GM18873 (cell line): ENCODE measurements at regions not wholly inside any gene's neighbourhood (a gene's known extent, or its start where the extent isn't known, plus 50 kb on each side); places are given as distances from the start of the nearest gene placed in this dataset.

Experiments used
- ATAC-seq: cut with Tn5 transposase; IDR thresholded peaks from one replicate; pipeline ENCODE4 v1.9.1; 2021; ENCODE audit warnings: mild to moderate bottlenecking, moderate library complexity, moderate number of reproducible peaks; ENCODE audit not compliant: unreplicated experiment, low FRiP score

DNA sequence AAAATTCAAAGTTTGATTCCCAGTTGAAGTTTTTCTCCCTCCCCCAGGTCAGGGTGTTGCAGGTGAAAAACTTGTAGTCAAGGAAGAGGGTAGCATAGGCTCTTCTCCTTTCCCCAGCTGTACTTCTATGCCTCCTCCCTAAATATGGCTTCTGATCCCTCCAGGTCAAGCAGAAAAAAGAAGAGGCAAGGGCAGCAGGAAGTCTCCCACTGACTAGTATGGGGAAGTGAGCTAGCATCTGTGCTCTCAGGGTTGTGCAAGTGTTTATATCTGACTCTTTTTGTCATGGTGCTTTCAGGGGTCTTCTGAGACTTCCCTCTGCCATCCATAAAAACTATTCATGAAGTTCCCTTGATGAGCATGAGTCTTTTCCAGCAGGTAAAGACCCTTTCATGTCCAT lies 76.0 kb downstream of the ATPSCKMT start:
- no peak for ATAC-seq

- ATAC-seq = no peak
Measured at GRCh38 chr5:10172247-10172646, 77.4 kb downstream of the ATPSCKMT start.

DNA sequence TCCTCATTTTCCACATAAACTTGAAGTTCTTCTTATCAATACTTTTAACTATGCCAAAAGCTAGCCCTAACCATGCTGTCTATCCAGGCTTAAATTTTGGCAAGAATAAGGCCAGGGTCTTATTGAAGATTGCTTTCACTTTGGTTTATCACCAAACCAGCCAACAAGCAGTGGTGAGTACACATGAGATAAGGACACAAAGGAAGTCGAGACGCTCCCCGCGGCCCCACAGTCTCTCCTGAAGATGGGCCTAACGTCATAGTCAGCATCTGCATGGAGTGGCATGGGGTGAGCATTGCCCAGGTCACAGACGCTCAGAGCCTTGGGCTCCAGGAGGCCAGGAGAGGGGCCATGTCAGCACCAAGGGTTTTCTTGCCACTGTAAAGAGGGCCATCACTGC lies 80.3 kb downstream of the ATPSCKMT start:
- no peak for ATAC-seq

GRCh38 chr5:10168254-10168653 lies 81.4 kb downstream of the ATPSCKMT start:
- no peak for ATAC-seq

GRCh38 chr5:10167806-10168205 lies 81.9 kb downstream of the ATPSCKMT start:
- no peak for ATAC-seq

DNA sequence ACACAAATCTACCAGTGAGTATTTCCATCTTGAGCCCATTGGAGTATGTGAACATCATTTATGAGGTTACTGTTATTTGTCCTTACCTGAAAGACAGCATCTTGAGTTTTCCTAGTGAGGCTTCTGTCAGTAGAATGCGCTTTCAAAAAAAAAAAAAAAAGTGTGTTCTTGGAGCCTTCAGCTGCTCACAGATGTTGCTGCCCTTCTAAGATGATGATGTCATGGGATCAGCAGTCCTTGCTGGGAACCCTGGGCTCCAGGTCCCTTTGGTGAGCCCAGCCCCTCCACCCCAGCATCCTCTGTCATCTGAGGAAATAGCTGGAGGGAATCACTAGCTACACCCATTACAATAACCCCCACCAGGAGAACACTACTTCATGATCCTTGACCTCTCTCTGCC lies 83.3 kb downstream of the ATPSCKMT start:
- ATAC-seq = no peak

DNA sequence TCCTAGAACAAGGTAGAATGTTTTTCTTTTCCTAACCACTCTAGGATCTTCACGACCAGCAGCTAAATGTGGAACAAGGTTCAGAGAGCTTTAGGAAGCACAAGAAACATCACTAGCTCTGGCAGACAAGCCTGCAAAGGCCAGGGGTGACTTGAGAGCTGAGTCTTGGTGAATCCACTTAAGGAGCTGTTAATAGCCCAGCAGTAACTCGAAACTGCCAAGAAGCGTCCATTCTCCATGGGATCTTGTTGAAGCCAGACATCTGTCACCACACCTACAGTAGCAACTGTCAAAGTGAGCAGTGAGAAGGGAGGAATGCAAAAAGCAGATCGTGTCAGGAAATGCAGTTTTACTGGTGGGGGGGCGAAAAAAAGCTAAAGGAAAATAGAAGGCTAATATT lies 87.2 kb downstream of the ATPSCKMT start:
- no peak for ATAC-seq

DNA sequence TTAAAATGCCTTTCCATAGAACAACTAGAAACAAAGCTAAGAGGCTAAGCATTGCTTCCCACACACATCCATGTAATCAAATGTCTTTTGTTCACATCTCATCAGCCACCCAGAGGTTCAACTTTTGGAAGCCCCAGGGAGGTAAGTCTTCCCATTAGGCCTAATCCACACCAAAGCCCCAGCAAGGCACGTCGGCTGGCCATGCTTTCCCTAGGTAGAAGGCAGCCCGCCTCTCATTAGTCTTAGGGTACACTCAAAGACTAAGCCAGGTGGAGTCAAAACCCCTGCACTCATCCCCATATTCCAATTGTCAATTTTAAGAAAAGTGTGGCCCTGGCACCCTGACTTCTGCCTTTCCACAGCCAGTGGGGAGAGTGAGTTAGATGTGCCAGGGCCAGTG lies 87.9 kb downstream of the ATPSCKMT start:
- ATAC-seq = no peak

GRCh38 chr5:10160241-10160640 lies 89.4 kb downstream of the ATPSCKMT start:
- ATAC-seq = no peak

DNA sequence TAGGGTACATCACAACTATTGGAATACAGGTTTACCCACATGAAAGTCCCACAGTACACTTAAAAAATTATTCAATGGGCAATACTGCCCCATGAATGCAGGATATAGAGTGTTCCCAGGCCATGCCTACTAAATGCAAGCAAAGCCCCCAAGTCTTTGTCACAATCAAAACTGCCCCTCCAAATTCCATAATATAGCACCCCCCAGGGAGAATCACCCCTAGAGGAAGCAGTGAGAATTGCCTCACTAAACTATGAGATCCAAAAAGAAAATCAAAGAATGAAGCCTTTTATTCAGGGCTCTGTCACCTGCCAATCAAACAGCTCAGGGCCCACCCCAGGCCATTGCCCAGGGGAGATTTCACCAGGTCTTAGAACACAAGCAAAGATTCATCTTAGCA lies 90.8 kb downstream of the ATPSCKMT start:
- ATAC-seq = no peak

GRCh38 chr5:10157085-10157669 lies 92.5 kb downstream of the ATPSCKMT start:
- no peak for ATAC-seq

DNA sequence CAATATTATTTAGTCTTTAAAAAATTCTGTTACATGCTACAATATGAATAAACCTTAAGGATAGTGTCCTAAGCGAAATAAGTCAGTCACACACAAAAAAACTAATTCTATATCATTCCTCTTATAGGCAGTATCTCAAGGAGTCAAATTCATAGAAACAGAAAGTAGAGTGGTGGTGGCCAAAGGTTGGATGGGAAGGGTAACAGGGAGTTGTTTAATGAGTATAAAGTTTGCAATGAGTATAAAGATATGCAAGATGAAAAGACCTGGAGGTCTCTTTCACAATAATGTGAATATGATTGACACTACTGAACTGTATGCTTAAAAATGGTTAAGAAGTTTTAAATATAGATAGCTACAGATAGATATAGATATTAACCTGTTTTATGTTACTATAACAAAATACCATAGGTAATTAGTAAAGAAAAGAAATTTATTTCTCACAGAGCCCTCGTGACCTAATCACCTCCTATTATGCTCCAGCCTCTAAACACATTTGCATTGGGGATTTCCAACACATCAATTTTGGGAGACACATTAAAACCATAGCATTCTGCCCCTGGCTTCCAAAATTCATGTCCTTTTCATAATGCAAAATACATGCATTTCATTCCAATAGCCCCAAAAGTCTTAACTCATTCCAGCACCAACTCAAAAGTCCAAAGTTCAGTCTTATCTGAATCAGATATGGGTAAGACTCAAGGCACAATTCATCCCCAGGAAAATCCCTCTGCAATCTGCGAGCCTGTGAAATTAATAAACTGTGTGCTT lies 93.6 kb downstream of the ATPSCKMT start:
- ATAC-seq = no peak

- ATAC-seq = no peak
Measured at GRCh38 chr5:10153808-10154537, 95.7 kb downstream of the ATPSCKMT start.

DNA sequence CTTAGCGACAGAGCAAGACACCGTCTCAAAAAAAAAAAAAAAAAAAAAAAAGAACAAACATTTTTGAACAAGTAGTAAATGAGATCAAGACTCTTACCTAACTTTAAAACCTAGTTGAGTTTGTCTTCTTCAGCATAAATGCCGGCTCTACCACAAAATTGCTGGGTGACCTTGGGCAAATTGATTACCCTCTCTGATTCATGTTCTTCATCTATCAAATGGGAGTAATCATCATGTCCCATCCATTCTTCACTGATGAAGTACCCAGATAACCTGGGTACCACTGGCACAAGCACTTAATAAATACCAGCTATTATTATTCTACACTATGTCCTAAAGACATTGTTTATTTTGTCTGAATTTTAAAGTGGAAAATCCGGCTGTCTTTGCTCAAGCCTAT lies 96.3 kb downstream of the ATPSCKMT start:
- ATAC-seq = no peak

GRCh38 chr5:10151656-10152055 lies 98.0 kb downstream of the ATPSCKMT start:
- no peak for ATAC-seq

DNA sequence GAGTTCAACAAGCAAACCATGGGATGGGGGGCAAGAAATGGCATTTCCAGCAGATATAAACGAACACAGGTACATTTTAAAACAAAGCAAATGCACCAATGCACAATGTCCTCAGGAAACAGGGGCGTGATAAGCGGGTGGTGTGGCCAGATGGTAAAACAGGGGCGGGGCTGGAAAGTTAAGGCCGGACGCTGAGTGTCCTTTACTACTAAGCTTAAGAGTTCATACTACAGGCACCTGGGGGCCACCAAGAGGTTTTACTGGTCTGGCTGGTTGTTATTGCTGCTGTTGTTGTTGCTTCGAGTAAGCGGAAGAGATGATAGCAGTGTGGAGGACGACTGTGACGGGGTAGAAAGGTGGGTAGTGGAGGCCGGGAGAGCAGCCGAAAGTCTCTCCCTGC lies 99.8 kb downstream of the ATPSCKMT start:
- no peak for ATAC-seq

DNA sequence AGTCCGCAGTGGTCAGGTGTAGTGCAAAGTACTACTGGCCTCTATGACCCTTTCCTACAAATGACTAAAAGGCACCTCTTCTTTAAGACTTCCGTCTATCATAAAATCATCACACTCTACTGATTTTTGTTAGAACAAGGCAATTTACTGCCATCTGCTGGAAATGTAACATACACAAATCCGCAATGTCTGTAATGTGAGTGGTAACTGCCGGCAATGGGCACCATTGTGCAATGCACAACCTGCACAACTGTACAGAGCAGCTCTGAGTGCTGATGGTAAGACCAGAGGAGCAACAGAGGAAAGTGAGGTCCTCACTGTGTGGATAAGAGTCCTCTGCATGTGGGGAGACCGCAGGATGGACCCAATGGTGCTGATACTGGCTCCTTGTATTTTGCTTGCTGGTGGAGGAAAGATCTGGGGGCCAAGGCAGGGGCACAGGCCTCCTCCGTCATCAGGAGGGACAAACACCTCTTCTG lies 103.7 kb downstream of the ATPSCKMT start:
- no peak for ATAC-seq

GRCh38 chr5:10144040-10144439 lies 105.6 kb downstream of the ATPSCKMT start:
- ATAC-seq = no peak

GRCh38 chr5:10140195-10140973 lies 109.3 kb downstream of the ATPSCKMT start:
- no peak for ATAC-seq

GRCh38 chr5:10138395-10139057 lies 111.2 kb downstream of the ATPSCKMT start:
- no peak for ATAC-seq
